HG03196 (cell line): ENCODE measurements at regions not wholly inside any gene's neighbourhood (a gene's known extent, or its start where the extent isn't known, plus 50 kb on each side); places are given as distances from the start of the nearest gene placed in this dataset.
"Not testable (repeated sequence)": the region's sequence is repeated elsewhere in the genome, so short reads cannot be mapped to it uniquely, and the experiment has no call there.

ENCODE experiments used
- ATAC-seq: cut with Tn5 transposase; IDR thresholded peaks from one replicate; pipeline ENCODE4 v1.9.1; 2021; ENCODE audit not compliant: unreplicated experiment

GRCh38 chr7:155939350-155939749 lies 127.1 kb upstream of the SHH start:
- ATAC-seq: no peak

- no peak for ATAC-seq
These were observed 125.9 kb upstream of the SHH start for GRCh38 chr7:155938129-155938528.

DNA sequence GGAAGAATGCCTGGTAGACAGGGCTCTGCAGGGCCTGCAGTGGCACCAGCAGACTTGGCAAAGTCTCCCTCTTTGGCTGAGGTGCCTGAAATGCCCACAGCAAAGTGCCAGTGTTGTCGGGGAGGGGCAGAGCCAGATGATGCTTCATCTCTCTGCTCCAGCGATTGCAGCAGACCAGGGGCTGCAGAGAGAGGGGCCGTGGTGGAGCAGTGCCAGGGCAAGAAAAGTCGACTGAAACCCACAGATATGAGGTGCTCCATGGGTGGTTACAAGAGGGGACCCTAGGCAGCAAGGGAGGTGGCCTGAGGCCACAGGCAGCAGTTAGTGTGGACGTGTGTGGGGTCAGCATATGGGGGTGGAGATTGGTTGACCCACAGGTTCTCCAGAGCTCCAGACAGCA lies 123.5 kb upstream of the SHH start:
- ATAC-seq: no peak

DNA sequence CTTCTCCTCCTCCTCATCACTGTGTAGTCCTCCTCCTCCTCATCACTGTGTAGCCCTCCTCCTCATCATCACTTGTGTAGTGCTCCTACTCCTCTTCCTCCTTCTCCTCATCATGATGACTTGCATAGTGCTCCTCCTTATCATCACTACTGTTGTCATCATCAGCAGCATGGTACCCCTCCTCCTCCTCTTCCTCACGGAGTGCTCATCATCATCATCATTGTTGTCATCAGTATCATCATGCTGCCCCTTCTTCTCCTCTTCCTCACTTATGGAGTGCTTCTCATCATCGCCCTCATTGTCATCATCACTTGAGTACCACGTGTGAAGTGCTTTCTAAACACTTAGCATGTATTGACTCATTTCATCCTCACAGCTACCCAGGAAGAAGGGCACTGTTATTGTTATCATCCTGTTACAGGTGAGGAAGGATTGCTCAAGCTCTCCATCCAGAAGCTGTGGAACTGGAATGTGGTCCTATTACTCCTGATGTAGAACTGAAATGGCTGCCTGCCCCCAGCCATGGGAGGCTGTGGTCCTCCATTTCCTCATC lies 122.8 kb upstream of the SHH start:
- ATAC-seq: no peak

DNA sequence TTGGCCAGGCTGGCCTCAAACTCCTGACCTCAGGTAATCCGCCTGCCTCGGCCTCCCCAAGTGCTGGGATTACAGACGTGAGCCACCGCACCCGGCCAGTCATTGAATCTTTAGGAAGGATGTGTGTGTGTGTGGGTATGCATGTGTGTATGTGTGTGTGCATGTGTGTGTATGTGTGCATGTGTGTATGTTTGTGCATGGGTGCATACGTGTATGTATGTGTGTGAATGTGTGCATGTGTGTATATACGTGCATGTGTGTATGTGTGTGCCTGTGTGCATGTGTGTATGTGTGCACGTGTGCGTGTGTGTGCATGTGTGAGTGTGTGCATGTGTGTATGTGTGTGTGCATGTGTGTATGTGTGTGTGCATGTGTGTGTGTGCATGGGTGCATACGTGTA lies 120.1 kb upstream of the SHH start:
- ATAC-seq: not testable (repeated sequence)

DNA sequence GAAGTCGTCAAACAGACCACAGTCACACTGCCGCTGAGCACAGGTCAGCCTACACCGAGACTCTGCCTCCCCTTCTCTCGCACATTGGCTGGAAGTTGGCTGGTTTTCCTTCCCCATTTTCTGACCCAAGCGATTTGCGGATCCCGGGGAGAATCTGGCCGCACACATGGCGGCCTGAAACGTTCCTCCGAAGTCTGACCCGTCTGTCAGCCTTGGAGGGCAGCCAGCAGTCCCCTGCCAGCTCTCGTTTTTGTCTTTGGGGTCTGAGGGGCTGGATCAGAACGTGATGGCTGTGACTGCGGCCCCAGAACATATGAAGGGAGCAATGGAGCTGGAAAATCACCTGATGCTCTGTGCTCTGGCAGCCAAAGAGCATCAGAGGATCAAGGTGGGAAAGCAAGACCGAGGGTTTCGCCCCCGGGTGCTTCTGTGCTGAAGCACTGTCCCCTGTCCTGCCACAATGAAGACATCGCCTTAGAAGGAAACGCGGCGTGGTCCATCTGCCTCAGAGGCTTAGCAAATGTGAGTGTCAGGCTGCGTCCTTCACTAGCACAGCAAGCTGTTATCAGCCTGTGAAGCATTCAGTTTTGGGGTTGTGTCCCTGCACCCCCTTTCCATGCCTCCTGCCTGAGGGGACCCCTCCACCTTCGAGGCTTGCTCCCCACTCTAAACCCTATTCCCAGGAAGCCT lies 119.3 kb upstream of the SHH start:
- ATAC-seq: no peak

- no peak for ATAC-seq
These were observed 118.3 kb upstream of the SHH start for GRCh38 chr7:155930527-155930926.

DNA sequence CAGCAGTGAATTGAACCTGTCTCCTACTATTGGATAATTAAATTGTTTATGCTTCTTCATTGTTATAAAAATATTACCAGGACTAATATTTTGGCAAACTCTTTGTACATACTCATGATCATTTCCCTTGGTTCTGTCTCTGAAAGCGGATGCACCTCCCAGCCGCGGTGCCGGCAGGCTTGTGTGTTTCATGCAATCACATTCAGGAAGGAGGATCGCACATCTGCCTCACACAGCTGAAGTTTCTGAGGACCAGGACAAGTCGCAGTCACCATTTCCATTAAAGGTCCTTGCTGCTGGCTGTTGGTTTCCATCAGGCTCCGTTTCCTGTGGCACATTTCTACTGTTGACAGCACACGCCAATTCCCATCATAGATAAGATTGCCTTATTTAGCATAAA lies 117.8 kb upstream of the SHH start:
- ATAC-seq: no peak

- no peak for ATAC-seq
These were observed 116.3 kb upstream of the SHH start for GRCh38 chr7:155928583-155928982.

DNA sequence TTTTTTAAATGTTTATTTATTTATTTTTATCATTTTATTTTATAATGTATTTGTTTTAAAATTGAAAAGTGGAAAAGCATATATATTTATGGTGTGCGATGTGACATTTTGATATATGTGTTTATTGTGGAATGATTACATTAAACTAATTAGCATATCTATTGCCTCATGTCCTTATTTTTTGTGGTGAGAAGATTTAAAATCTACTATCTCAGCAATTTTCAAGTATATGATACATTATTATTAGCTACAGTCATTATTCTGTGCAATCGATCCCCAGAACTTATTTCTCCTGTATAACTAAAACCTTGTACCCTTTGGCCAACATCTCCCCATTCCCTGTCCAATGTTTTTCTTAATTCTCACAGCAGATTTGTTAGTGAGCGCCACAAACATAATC lies 115.6 kb upstream of the SHH start:
- no peak for ATAC-seq

DNA sequence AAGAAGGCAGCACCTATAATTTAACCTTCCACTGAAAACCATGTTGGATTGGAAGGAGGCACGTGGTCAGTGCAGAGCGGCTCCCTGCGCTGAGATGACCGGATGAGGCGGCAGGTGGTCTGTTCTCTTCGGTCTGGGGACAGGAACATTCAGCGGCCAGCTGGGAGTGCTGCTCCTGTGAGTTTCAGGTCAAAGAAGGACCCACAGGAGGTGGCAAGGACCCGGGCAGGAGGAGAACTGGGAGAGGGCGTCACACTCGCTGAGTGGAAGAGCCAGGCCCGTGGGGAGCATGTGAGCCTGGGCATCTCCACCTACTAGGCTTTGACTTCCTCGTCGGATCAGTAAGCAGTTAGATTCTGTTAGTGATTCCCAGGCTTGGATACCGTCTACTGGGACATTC lies 113.4 kb upstream of the SHH start:
- no peak for ATAC-seq

DNA sequence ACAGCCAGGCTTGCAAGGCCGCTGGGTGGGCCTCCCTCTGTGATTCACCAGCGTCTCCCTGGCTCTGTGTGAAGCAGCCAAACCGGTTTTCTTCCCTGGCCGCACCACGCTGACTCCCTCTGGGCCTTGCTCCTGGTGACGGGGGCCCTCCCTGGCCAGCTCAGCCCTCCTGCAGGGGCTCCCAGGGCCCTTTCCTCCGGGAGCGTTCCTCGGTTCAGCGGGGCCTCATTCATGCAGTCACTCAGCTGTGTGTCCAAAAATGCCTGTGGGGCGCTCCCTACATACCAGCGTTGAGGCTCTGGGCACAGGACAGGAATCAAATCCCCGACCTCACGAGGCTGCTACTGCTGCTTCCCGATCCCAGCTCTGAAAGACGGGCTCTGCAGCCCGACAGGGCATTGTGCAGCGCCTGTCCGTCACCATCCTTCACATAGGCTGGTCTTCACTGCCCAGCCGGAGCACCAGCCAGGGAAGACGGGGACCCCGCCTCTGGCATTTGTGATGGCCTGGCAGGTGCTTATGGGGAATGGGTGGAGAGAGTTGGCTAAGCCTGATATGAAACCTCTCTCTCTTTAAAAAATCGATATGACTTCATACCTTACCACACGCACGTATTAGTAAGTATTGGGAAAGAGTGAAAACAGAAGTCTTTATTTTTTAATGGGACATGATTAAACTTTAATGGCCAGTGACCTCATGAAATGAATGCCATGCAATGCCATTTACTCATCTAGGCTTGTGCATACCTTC lies 110.0 kb upstream of the SHH start:
- ATAC-seq: no peak

DNA sequence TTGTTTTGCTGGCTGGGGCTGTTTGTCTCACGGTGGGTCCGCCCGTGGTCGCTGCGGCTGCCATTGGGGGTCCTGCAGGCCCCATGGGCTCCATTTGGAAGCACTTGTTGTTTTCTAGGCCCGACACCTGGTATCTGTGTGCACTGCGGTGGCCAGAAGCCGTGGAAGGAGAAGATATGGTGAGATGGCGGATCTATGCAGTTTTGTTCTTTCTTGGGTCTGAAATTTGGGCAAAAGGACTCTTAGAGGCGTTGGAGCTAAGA lies 109.5 kb upstream of the SHH start:
- ATAC-seq: no peak

GRCh38 chr7:155921086-155921803 lies 109.0 kb upstream of the SHH start:
- no peak for ATAC-seq

- ATAC-seq: no peak
These were observed 107.8 kb upstream of the SHH start for GRCh38 chr7:155920068-155920461.

DNA sequence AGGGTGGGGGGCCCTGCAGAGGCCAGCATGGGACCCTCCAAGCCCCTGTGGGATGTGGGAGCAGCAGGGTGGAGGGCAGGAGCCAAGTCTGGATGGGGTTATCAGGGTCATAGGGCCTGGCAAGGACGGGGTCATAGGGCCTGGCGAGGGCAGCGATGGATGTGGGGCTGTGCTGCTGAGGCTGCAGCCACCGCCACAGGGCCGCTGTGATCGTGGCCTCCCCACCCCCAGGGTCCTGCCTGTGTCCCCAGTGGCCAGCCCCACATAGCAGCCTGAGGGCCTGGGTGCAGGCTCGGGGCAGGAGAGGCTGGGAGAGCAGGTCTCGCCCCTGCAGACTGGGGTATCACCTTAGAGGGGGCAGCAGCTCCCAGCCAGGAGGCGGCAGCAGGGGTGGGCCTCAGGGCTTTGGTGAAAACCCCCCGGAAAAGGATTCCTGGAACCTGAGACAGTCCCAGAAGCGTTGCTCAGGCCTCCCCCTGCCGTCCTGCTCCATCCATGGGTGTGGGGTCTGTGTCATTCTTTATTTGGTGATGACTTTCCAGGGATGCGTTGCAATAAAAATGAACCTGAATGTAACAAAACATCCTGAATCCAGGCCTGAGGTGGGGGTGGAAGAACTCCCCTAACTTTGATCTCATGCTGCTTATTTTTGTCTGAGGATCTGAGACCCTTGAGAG lies 107.3 kb upstream of the SHH start:
- no peak for ATAC-seq

DNA sequence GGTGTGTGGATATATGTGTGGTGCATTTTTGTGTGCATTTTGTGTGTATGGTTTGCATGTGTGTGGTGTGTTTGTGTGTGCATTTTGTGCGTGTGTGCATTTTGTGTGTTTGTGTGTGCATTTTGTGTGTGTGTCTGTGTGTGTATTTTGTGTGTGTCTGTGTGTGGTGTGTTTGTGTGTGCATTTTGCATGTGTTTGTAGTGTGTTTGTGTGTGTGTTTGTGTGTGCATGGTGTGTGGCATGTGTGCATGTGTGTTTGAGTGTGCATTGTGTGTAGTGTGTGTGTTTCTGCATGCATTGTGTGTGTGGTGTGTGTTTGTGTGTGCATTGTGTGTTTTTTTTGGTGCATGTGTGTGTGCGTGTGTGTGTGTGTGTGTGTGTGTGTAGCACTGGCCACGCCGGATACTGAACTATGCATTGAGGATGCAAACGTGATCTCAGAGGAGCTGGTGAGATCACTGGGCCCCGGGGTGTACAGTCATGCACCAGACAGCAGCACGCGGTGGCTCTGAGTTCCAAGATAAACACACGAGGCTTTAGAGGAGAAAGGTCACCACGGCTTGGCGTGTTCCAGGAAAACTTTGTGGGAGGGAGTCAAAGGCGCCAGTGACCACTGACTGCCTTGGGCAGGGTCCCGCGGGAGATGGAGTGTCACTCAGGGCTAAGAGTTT lies 106.6 kb upstream of the SHH start:
- no peak for ATAC-seq

GRCh38 chr7:155917836-155918430 lies 105.7 kb upstream of the SHH start:
- no peak for ATAC-seq

DNA sequence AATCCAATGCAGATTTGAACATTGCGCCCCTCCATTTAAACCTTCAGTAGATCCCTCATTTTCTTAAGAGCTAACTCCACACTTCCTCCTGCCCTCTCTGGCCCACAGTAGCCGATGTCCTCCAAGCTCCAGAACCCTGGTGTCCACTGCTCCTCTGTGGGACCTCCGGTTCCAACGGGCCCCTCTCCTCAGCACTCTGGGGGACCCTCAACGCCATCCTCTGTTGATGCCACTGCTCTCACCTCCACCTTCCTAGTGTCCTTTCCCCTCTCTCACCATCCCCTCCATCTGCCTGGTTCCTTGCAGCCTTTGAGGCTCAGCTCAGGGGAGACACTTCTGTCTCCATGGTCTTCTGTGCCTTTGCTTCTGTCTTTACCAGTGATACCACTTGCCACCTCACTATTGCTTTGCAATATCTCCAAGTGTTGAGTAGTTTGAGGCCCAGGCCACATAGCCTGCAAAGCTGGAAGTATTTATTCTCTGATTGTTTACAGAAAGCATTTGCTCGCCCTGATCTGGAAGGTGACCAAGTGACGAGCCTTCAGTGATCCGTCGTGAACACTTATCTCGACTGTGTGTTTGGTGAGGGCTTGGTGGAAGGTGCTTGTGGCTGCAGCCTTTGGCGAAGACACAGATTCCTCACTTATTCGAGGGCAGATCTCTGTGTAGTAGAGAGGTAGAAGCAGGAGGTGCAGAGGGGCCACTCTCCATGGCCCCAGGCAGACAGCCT lies 104.8 kb upstream of the SHH start:
- ATAC-seq: no peak

DNA sequence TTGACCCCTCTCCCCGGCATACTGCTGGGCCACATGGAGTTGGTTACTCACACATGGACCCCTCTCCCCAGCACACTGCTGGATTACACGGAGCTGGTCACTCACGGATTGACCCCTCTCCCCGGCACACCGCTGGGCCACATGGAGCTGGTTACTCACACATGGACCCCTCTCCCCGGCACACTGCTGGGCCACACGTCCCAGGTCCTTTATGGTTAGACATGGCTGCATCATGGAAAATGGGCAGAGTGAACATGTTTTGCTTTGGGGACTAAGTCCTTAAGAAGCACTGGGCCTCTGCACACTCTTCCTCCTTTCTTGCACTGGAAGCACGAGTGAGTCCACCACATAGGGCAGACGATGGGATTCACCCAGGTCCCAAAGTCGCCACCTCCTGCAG lies 102.1 kb upstream of the SHH start:
- no peak for ATAC-seq
